ENCODE measurements at regions not wholly inside any gene's neighbourhood (a gene's known extent, or its start where the extent isn't known, plus 50 kb on each side); places are given as distances from the start of the nearest gene placed in this dataset.

DNA sequence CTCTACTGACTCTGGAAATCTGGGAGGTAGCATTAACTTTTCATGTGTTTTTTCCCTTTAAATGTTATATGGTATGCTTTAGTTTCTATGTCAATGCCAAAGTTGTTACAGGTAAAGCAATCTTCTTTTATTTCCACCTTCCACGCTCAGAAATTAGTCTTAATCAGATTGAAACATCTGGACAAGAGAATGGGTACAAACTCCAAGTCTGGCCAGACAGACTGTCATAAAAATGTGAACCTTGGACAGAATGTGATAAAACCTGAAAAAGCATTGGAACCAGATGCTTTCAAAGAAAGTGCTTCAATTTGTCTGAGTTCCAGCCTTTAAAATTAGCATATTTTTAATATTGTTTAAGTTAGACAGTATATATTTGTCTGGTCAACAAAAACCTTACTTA lies 110.7 kb upstream of the P2RY1 start:
- Histone ChIP-seq H3K36me3 (ENCODE audit: insufficient read depth, low read length) (no peaks in the 10 kb centered on the region), H3K9ac (ENCODE audit: low read length) (no peak overlapping the region), H3K4me3 (ENCODE audit: low read depth in 1 of 2, low read length in 2 of 2) (no peak overlapping the region), H3K4me1 (ENCODE audit: insufficient read depth, low read length) (no peaks in the 10 kb centered on the region), H3K27me3 (ENCODE audit: control insufficient read depth in 1 of 2, insufficient read depth in 2 of 2, low read length in 2 of 2) (no peaks in the 10 kb centered on the region), H3K27ac (ENCODE audit: low read depth, low read length) (no peak overlapping the region), H3K9me3 (ENCODE audit: low read length) (no peaks in the 10 kb centered on the region)

GRCh38 chr3:152728231-152728980 lies 106.5 kb upstream of the P2RY1 start:
- no peak overlapping the region for H3K9ac ChIP-seq (ENCODE audit: low read length)
- no peaks in the 10 kb centered on the region for H3K27me3 ChIP-seq (ENCODE audit: control insufficient read depth in 1 of 2, insufficient read depth in 2 of 2, low read length in 2 of 2)
- H3K4me3 ChIP-seq (ENCODE audit: low read depth in 1 of 2, low read length in 2 of 2): no peak overlapping the region
- H3K9me3 ChIP-seq (ENCODE audit: low read length): no peaks in the 10 kb centered on the region
- H3K27ac ChIP-seq (ENCODE audit: low read depth, low read length): no peak overlapping the region
- H3K36me3 ChIP-seq (ENCODE audit: insufficient read depth, low read length): no peaks in the 10 kb centered on the region
- no peaks in the 10 kb centered on the region for H3K4me1 ChIP-seq (ENCODE audit: insufficient read depth, low read length)

- H3K4me1 ChIP-seq (ENCODE audit: insufficient read depth, low read length): no peaks in the 10 kb centered on the region
- no peaks in the 10 kb centered on the region for H3K9me3 ChIP-seq (ENCODE audit: low read length)
- no peak overlapping the region for H3K27ac ChIP-seq (ENCODE audit: low read depth, low read length)
- no peaks in the 10 kb centered on the region for H3K27me3 ChIP-seq (ENCODE audit: control insufficient read depth in 1 of 2, insufficient read depth in 2 of 2, low read length in 2 of 2)
- no peaks in the 10 kb centered on the region for H3K36me3 ChIP-seq (ENCODE audit: insufficient read depth, low read length)
- H3K4me3 ChIP-seq (ENCODE audit: low read depth in 1 of 2, low read length in 2 of 2): no peak overlapping the region
- H3K9ac ChIP-seq (ENCODE audit: low read length): no peak overlapping the region
Observed at GRCh38 chr3:152729906-152730305, 105.0 kb upstream of the P2RY1 start.

GRCh38 chr3:152731511-152731910 lies 103.4 kb upstream of the P2RY1 start:
- no peak overlapping the region for H3K9ac ChIP-seq (ENCODE audit: low read length)
- no peaks in the 10 kb centered on the region for H3K4me1 ChIP-seq (ENCODE audit: insufficient read depth, low read length)
- H3K4me3 ChIP-seq (ENCODE audit: low read depth in 1 of 2, low read length in 2 of 2): no peak overlapping the region
- no peaks in the 10 kb centered on the region for H3K36me3 ChIP-seq (ENCODE audit: insufficient read depth, low read length)
- H3K27me3 ChIP-seq (ENCODE audit: control insufficient read depth in 1 of 2, insufficient read depth in 2 of 2, low read length in 2 of 2): no peaks in the 10 kb centered on the region
- no peaks in the 10 kb centered on the region for H3K9me3 ChIP-seq (ENCODE audit: low read length)
- no peak overlapping the region for H3K27ac ChIP-seq (ENCODE audit: low read depth, low read length)

DNA sequence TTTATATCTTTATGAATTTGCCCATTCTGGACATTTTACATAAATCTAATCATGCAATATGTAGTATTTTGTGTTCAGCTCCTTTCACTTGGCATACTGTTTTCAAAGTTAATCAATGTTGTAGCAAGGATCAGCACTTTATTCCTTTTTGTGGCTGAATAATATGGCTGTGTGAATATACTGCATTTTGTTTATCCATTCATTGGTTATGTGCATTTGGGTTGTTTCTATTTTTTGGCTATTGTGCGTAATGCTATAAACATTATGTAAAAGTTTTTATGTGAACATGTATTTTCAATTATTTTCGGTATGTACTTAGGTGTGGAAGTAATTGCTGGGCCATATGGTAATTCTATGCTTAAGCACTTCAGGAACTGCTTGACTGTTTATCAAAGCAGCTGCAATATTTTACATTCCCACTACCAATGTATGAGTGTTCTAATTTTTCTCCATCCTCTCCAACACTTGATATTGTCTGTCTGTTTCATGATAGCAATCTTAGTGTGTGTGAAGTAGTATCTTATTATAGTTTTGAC lies 101.3 kb upstream of the P2RY1 start:
- Histone ChIP-seq H3K27me3 (ENCODE audit: control insufficient read depth in 1 of 2, insufficient read depth in 2 of 2, low read length in 2 of 2) (no peaks in the 10 kb centered on the region), H3K9ac (ENCODE audit: low read length) (no peak overlapping the region), H3K36me3 (ENCODE audit: insufficient read depth, low read length) (no peaks in the 10 kb centered on the region), H3K4me3 (ENCODE audit: low read depth in 1 of 2, low read length in 2 of 2) (no peak overlapping the region), H3K9me3 (ENCODE audit: low read length) (no peaks in the 10 kb centered on the region), H3K4me1 (ENCODE audit: insufficient read depth, low read length) (no peaks in the 10 kb centered on the region), H3K27ac (ENCODE audit: low read depth, low read length) (no peak overlapping the region)

GRCh38 chr3:152737021-152737908 lies 97.7 kb upstream of the P2RY1 start:
- H3K36me3 ChIP-seq (ENCODE audit: insufficient read depth, low read length): no peaks in the 10 kb centered on the region
- H3K9me3 ChIP-seq (ENCODE audit: low read length): no peaks in the 10 kb centered on the region
- H3K9ac ChIP-seq (ENCODE audit: low read length): no peak overlapping the region
- H3K4me1 ChIP-seq (ENCODE audit: insufficient read depth, low read length): no peaks in the 10 kb centered on the region
- no peaks in the 10 kb centered on the region for H3K27me3 ChIP-seq (ENCODE audit: control insufficient read depth in 1 of 2, insufficient read depth in 2 of 2, low read length in 2 of 2)
- no peak overlapping the region for H3K27ac ChIP-seq (ENCODE audit: low read depth, low read length)
- no peak overlapping the region for H3K4me3 ChIP-seq (ENCODE audit: low read depth in 1 of 2, low read length in 2 of 2)

- Histone ChIP-seq H3K27ac (ENCODE audit: low read depth, low read length) (no peak overlapping the region), H3K36me3 (ENCODE audit: insufficient read depth, low read length) (no peaks in the 10 kb centered on the region), H3K9ac (ENCODE audit: low read length) (no peak overlapping the region), H3K27me3 (ENCODE audit: control insufficient read depth in 1 of 2, insufficient read depth in 2 of 2, low read length in 2 of 2) (no peaks in the 10 kb centered on the region), H3K4me1 (ENCODE audit: insufficient read depth, low read length) (no peaks in the 10 kb centered on the region), H3K4me3 (ENCODE audit: low read depth in 1 of 2, low read length in 2 of 2) (no peak overlapping the region), H3K9me3 (ENCODE audit: low read length) (no peaks in the 10 kb centered on the region)
Observed at GRCh38 chr3:152738656-152739055, 96.3 kb upstream of the P2RY1 start.

DNA sequence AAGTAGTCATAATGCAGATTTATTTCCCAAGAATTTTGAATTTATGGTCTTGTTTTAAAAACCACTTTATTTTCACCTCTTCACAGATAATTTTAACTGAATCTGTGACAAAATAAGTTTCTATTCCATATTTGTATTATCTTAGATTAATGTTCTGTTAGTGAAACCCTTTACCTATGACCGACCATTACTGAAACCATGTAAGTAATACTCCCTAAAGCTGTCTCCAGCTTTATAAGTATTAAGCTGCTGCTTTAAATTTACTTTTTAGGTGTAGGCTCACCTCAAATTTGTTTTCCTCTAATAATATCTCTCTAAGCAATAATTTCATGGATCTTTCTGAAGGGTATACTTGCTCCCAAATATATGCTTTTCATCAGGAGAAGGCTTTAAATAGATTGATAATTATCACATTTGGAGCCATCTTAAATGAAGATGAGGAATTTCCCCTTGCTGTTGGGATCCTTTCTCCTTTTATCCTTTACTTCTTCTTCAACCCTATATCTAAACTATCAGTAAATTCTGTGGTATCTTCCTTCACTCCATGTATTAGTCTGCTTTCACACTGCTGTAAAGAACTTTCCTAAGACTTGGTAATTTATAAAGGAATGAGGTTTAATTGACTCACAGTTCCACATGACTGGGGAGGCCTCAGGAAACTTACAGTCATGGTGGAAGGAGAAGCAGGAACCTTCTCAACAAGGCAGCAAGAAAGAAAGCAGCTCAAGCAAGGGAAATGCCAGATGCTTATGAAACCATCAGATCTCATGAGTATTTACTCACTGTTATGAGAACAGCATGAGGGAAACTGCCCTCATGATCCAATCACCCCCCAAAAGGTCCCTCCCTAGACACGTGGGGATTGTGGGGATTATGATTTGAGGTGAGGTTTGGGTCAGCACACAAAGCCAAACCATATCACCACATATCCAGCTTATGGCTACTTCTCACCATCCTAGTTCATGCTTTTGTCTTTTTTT lies 92.3 kb upstream of the P2RY1 start:
- no peak overlapping the region for H3K9ac ChIP-seq (ENCODE audit: low read length)
- no peak overlapping the region for H3K4me3 ChIP-seq (ENCODE audit: low read depth in 1 of 2, low read length in 2 of 2)
- H3K36me3 ChIP-seq (ENCODE audit: insufficient read depth, low read length): no peaks in the 10 kb centered on the region
- no peaks in the 10 kb centered on the region for H3K4me1 ChIP-seq (ENCODE audit: insufficient read depth, low read length)
- no peaks in the 10 kb centered on the region for H3K9me3 ChIP-seq (ENCODE audit: low read length)
- H3K27ac ChIP-seq (ENCODE audit: low read depth, low read length): no peak overlapping the region
- no peaks in the 10 kb centered on the region for H3K27me3 ChIP-seq (ENCODE audit: control insufficient read depth in 1 of 2, insufficient read depth in 2 of 2, low read length in 2 of 2)

DNA sequence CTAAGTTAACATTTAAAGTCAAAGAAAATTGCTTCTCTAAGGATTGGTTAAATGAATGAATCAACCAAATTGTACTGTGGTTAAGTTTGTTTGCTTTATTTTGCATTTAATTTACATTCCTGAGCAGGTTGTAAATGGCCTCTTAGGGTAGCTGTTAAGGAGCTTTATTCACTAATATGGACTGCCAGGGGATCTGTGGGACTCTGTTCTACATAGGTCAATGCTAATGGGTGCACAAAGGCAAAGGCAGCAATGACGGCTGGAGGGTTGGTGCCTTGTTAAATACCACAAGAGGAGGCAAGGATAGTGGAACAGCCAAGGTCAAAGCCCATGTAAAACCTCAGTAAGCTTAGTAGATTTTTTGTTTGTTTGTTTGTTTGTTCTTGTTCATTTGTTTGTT lies 89.3 kb upstream of the P2RY1 start:
- H3K9ac ChIP-seq (ENCODE audit: low read length): no peak overlapping the region
- H3K4me3 ChIP-seq (ENCODE audit: low read depth in 1 of 2, low read length in 2 of 2): no peak overlapping the region
- H3K9me3 ChIP-seq (ENCODE audit: low read length): peaks cover 5% of the 10 kb centered on the region
- H3K36me3 ChIP-seq (ENCODE audit: insufficient read depth, low read length): no peaks in the 10 kb centered on the region
- H3K4me1 ChIP-seq (ENCODE audit: insufficient read depth, low read length): no peaks in the 10 kb centered on the region
- no peak overlapping the region for H3K27ac ChIP-seq (ENCODE audit: low read depth, low read length)
- no peaks in the 10 kb centered on the region for H3K27me3 ChIP-seq (ENCODE audit: control insufficient read depth in 1 of 2, insufficient read depth in 2 of 2, low read length in 2 of 2)

GRCh38 chr3:152754303-152754702 lies 80.6 kb upstream of the P2RY1 start:
- Histone ChIP-seq H3K36me3 (ENCODE audit: insufficient read depth, low read length) (no peaks in the 10 kb centered on the region), H3K27me3 (ENCODE audit: control insufficient read depth in 1 of 2, insufficient read depth in 2 of 2, low read length in 2 of 2) (no peaks in the 10 kb centered on the region), H3K27ac (ENCODE audit: low read depth, low read length) (no peak overlapping the region), H3K9ac (ENCODE audit: low read length) (no peak overlapping the region), H3K4me1 (ENCODE audit: insufficient read depth, low read length) (no peaks in the 10 kb centered on the region), H3K4me3 (ENCODE audit: low read depth in 1 of 2, low read length in 2 of 2) (no peak overlapping the region), H3K9me3 (ENCODE audit: low read length) (peaks cover 5% of the 10 kb centered on the region)

GRCh38 chr3:152756807-152757206 lies 78.1 kb upstream of the P2RY1 start:
- H3K9me3 ChIP-seq (ENCODE audit: low read length): no peaks in the 10 kb centered on the region
- H3K4me3 ChIP-seq (ENCODE audit: low read depth in 1 of 2, low read length in 2 of 2): no peak overlapping the region
- H3K27ac ChIP-seq (ENCODE audit: low read depth, low read length): no peak overlapping the region
- H3K27me3 ChIP-seq (ENCODE audit: control insufficient read depth in 1 of 2, insufficient read depth in 2 of 2, low read length in 2 of 2): no peaks in the 10 kb centered on the region
- H3K9ac ChIP-seq (ENCODE audit: low read length): no peak overlapping the region
- no peaks in the 10 kb centered on the region for H3K36me3 ChIP-seq (ENCODE audit: insufficient read depth, low read length)
- no peaks in the 10 kb centered on the region for H3K4me1 ChIP-seq (ENCODE audit: insufficient read depth, low read length)

All from muscle layer of colon (tissue), 2 donors.